ENCODE measurements at regions not wholly inside any gene's neighbourhood (a gene's known extent, or its start where the extent isn't known, plus 50 kb on each side); places are given as distances from the start of the nearest gene placed in this dataset.

- TF ChIP-seq CTCF (IDR thresholded peaks at IDR 0.05) (no peak), AFF4 (CRISPR knock-in tag; IDR thresholded peaks at IDR 0.05; ENCODE audit: borderline replicate concordance) (no peak), ATF1 (CRISPR knock-in tag; IDR thresholded peaks at IDR 0.05) (no peak)
These were observed 60.9 kb upstream of the CCBE1 start for GRCh38 chr18:59758106-59758505.
